ENCODE measurements at regions not wholly inside any gene's neighbourhood (a gene's known extent, or its start where the extent isn't known, plus 50 kb on each side); places are given as distances from the start of the nearest gene placed in this dataset.

DNA sequence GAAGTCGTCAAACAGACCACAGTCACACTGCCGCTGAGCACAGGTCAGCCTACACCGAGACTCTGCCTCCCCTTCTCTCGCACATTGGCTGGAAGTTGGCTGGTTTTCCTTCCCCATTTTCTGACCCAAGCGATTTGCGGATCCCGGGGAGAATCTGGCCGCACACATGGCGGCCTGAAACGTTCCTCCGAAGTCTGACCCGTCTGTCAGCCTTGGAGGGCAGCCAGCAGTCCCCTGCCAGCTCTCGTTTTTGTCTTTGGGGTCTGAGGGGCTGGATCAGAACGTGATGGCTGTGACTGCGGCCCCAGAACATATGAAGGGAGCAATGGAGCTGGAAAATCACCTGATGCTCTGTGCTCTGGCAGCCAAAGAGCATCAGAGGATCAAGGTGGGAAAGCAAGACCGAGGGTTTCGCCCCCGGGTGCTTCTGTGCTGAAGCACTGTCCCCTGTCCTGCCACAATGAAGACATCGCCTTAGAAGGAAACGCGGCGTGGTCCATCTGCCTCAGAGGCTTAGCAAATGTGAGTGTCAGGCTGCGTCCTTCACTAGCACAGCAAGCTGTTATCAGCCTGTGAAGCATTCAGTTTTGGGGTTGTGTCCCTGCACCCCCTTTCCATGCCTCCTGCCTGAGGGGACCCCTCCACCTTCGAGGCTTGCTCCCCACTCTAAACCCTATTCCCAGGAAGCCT, 119.3 kb upstream of the SHH start:
- WGBS = 74% methylated on average over 24 of the region's 24 CpGs
- TF ChIP-seq POLR2A (IDR thresholded peaks at IDR 0.05) = no peak
- TF ChIP-seq POLR2AphosphoS5 (IDR thresholded peaks at IDR 0.05) = no peak
- TF ChIP-seq, protein P1, sequence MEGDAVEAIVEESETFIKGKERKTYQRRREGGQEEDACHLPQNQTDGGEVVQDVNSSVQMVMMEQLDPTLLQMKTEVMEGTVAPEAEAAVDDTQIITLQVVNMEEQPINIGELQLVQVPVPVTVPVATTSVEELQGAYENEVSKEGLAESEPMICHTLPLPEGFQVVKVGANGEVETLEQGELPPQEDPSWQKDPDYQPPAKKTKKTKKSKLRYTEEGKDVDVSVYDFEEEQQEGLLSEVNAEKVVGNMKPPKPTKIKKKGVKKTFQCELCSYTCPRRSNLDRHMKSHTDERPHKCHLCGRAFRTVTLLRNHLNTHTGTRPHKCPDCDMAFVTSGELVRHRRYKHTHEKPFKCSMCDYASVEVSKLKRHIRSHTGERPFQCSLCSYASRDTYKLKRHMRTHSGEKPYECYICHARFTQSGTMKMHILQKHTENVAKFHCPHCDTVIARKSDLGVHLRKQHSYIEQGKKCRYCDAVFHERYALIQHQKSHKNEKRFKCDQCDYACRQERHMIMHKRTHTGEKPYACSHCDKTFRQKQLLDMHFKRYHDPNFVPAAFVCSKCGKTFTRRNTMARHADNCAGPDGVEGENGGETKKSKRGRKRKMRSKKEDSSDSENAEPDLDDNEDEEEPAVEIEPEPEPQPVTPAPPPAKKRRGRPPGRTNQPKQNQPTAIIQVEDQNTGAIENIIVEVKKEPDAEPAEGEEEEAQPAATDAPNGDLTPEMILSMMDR (IDR thresholded peaks at IDR 0.05) = no peak
- TF ChIP-seq EP300 (IDR thresholded peaks at IDR 0.05) = no peak
- no peak overlapping the region for H3K27ac ChIP-seq

DNA sequence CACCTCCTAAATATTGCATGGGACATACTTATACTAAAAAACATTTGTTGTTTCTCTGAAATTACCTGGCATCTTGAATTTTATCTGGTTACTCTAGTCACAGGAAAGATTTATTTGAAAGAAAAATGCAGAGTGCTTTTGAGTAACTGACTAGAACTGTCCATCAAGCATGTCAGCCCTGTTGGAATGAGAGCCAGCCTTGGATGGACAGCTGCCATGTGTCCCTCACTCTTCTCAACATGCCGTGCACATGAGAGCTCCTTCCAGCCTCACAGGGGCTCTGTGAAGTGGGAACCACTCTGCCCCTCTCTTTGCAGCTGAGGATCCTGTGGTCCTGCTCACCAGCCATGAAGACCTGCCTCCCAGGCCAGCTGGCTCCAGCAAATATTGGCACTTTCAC, 118.3 kb upstream of the SHH start:
- TF ChIP-seq, protein P1 (IDR thresholded peaks at IDR 0.05) = no peak
- TF ChIP-seq EP300 (IDR thresholded peaks at IDR 0.05) (no peak), POLR2A (IDR thresholded peaks at IDR 0.05) (no peak), POLR2AphosphoS5 (IDR thresholded peaks at IDR 0.05) (no peak)
- no peak overlapping the region for H3K4me3 ChIP-seq
- no peaks in the 10 kb centered on the region for H3K9me3 ChIP-seq
- DNase-seq (ENCODE audit: low spot score in 2 of 2) = no peak
- WGBS = 71% methylated on average over 1 of the region's 1 CpG
- peaks cover under 1% of the 10 kb centered on the region for H3K27me3 ChIP-seq
- no peaks in the 10 kb centered on the region for H3K36me3 ChIP-seq
- H3K4me1 ChIP-seq = no peaks in the 10 kb centered on the region
- H3K27ac ChIP-seq = no peak overlapping the region

More for the DNA sequence above, 119.3 kb upstream of the SHH start:
- peaks cover 2% of the 10 kb centered on the region for H3K27me3 ChIP-seq
- H3K36me3 ChIP-seq = no peaks in the 10 kb centered on the region
- no peak for DNase-seq (ENCODE audit: low spot score in 2 of 2)
- no peaks in the 10 kb centered on the region for H3K9me3 ChIP-seq
- no peaks in the 10 kb centered on the region for H3K4me1 ChIP-seq
- no peak overlapping the region for H3K4me3 ChIP-seq

DNA sequence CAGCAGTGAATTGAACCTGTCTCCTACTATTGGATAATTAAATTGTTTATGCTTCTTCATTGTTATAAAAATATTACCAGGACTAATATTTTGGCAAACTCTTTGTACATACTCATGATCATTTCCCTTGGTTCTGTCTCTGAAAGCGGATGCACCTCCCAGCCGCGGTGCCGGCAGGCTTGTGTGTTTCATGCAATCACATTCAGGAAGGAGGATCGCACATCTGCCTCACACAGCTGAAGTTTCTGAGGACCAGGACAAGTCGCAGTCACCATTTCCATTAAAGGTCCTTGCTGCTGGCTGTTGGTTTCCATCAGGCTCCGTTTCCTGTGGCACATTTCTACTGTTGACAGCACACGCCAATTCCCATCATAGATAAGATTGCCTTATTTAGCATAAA, 117.8 kb upstream of the SHH start:
- 73% methylated on average over 8 of the region's 8 CpGs for WGBS
- H3K27me3 ChIP-seq = no peaks in the 10 kb centered on the region
- H3K27ac ChIP-seq = no peak overlapping the region
- no peaks in the 10 kb centered on the region for H3K9me3 ChIP-seq
- no peak for TF ChIP-seq POLR2A (IDR thresholded peaks at IDR 0.05)
- TF ChIP-seq EP300 (IDR thresholded peaks at IDR 0.05) = no peak
- TF ChIP-seq, protein P1 (IDR thresholded peaks at IDR 0.05) = no peak
- no peak for TF ChIP-seq POLR2AphosphoS5 (IDR thresholded peaks at IDR 0.05)
- no peak for DNase-seq (ENCODE audit: low spot score in 2 of 2)
- no peaks in the 10 kb centered on the region for H3K36me3 ChIP-seq
- no peaks in the 10 kb centered on the region for H3K4me1 ChIP-seq
- H3K4me3 ChIP-seq = no peak overlapping the region

DNA sequence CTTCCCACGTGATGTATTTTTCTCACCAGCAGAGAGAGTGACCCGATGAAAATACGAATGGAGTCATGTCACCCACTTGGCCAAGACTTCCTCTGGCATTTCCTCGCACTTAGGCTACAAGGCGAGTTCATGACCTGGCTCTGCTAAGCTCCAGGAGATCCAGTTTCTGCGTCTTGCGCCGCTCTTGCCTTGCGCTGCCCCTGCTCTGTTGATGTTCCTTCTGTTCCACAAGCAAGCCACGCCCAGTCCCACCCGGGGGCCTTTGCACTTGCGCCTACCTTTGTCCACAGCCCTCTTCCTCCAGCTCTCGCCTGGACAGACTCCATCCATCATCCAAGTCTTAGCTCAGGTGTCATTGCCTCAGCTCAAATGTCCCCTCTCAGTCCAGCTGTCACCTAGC, 116.3 kb upstream of the SHH start:
- H3K27me3 ChIP-seq = no peaks in the 10 kb centered on the region
- TF ChIP-seq POLR2AphosphoS5 (IDR thresholded peaks at IDR 0.05) = no peak
- TF ChIP-seq, protein P1 (IDR thresholded peaks at IDR 0.05) = no peak
- no peak for TF ChIP-seq EP300 (IDR thresholded peaks at IDR 0.05)
- TF ChIP-seq POLR2A (IDR thresholded peaks at IDR 0.05) = no peak
- no peak for DNase-seq (ENCODE audit: low spot score in 2 of 2)
- H3K4me1 ChIP-seq = no peaks in the 10 kb centered on the region
- H3K27ac ChIP-seq = no peak overlapping the region
- no peaks in the 10 kb centered on the region for H3K9me3 ChIP-seq
- no peaks in the 10 kb centered on the region for H3K36me3 ChIP-seq
- H3K4me3 ChIP-seq = no peak overlapping the region
- WGBS = 74% methylated on average over 12 of the region's 13 CpGs

DNA sequence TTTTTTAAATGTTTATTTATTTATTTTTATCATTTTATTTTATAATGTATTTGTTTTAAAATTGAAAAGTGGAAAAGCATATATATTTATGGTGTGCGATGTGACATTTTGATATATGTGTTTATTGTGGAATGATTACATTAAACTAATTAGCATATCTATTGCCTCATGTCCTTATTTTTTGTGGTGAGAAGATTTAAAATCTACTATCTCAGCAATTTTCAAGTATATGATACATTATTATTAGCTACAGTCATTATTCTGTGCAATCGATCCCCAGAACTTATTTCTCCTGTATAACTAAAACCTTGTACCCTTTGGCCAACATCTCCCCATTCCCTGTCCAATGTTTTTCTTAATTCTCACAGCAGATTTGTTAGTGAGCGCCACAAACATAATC, 115.6 kb upstream of the SHH start:
- H3K27me3 ChIP-seq = no peaks in the 10 kb centered on the region
- no peak overlapping the region for H3K27ac ChIP-seq
- no peaks in the 10 kb centered on the region for H3K36me3 ChIP-seq
- TF ChIP-seq, protein P1 (IDR thresholded peaks at IDR 0.05) = no peak
- TF ChIP-seq POLR2AphosphoS5 (IDR thresholded peaks at IDR 0.05) = no peak
- no peak for TF ChIP-seq EP300 (IDR thresholded peaks at IDR 0.05)
- TF ChIP-seq POLR2A (IDR thresholded peaks at IDR 0.05) = no peak
- no peaks in the 10 kb centered on the region for H3K4me1 ChIP-seq
- H3K9me3 ChIP-seq = no peaks in the 10 kb centered on the region
- DNase-seq (ENCODE audit: low spot score in 2 of 2) = no peak
- no peak overlapping the region for H3K4me3 ChIP-seq
- 89% methylated on average over 3 of the region's 3 CpGs for WGBS

Data from suprapubic skin (tissue), 4 donors.